RPMI7951 (cell line): ENCODE measurements at regions not wholly inside any gene's neighbourhood (a gene's known extent, or its start where the extent isn't known, plus 50 kb on each side); places are given as distances from the start of the nearest gene placed in this dataset.

ENCODE experiments used
- DNase-seq: peaks from one replicate; pipeline ENCODE4 v3.0.0-alpha.2; 2012; ENCODE audit warnings: low read depth

GRCh38 chr16:85539629-85540291 is 73.4 kb upstream of the GSE1 start:
- no peak for DNase-seq

GRCh38 chr16:85541181-85541580 is 71.9 kb upstream of the GSE1 start:
- DNase-seq, result no peak

- no peak for DNase-seq
Measured at GRCh38 chr16:85541619-85541979, 71.5 kb upstream of the GSE1 start.

GRCh38 chr16:85541980-85542900 is 70.9 kb upstream of the GSE1 start:
- no peak for DNase-seq

- no peak for DNase-seq
Measured at GRCh38 chr16:85543536-85543935, 69.6 kb upstream of the GSE1 start.

- DNase-seq, result no peak
Measured at GRCh38 chr16:85544016-85544415, 69.1 kb upstream of the GSE1 start.

- no peak for DNase-seq
Measured at GRCh38 chr16:85544668-85545067, 68.5 kb upstream of the GSE1 start.

- DNase-seq, result no peak
Measured at GRCh38 chr16:85545227-85545818, 67.8 kb upstream of the GSE1 start.

GRCh38 chr16:85546585-85547447 is 66.3 kb upstream of the GSE1 start:
- no peak for DNase-seq

GRCh38 chr16:85548375-85548774 is 64.7 kb upstream of the GSE1 start:
- no peak for DNase-seq

GRCh38 chr16:85549766-85550421 is 63.2 kb upstream of the GSE1 start:
- DNase-seq, result no peak

GRCh38 chr16:85550422-85550864 is 62.7 kb upstream of the GSE1 start:
- no peak for DNase-seq

- no peak for DNase-seq
Measured at GRCh38 chr16:85550953-85551924, 61.9 kb upstream of the GSE1 start.

GRCh38 chr16:85552980-85553435 is 60.1 kb upstream of the GSE1 start:
- DNase-seq, result no peak

GRCh38 chr16:85553436-85554113 is 59.5 kb upstream of the GSE1 start:
- peak; percentile 67 for DNase-seq

GRCh38 chr16:85554114-85554888 is 58.8 kb upstream of the GSE1 start:
- DNase-seq, result peak; percentile 93

GRCh38 chr16:85554889-85555718 is 58.0 kb upstream of the GSE1 start:
- peak; percentile 81 for DNase-seq
